Nephron (organoid): ENCODE measurements at regions not wholly inside any gene's neighbourhood (a gene's known extent, or its start where the extent isn't known, plus 50 kb on each side); places are given as distances from the start of the nearest gene placed in this dataset.

Experiments used
- H3K27ac Mint-ChIP-seq, 3 experiments: 2 replicates each; pipeline ENCODE4 v1.8.0; 2020; ENCODE audit warnings: mixed read lengths in 3 of 3, mild to moderate bottlenecking in 2 of 3, moderate library complexity in 1 of 3
- H3K27me3 Mint-ChIP-seq: 2 replicates; pipeline ENCODE4 v1.8.0; 2021; ENCODE audit warnings: low read depth, mild to moderate bottlenecking, moderate library complexity, mixed read lengths
- H3K36me3 Mint-ChIP-seq: 2 replicates; pipeline ENCODE4 v1.8.0; 2020; ENCODE audit warnings: low read depth, mixed read lengths
- H3K4me1 Mint-ChIP-seq: 2 replicates; pipeline ENCODE4 v1.8.0; 2020; ENCODE audit warnings: mixed read lengths
- H3K4me3 Mint-ChIP-seq, 3 experiments: 2 replicates each; pipeline ENCODE4 v1.8.0; 2020; ENCODE audit warnings: mild to moderate bottlenecking in 3 of 3, mixed read lengths in 3 of 3, moderate library complexity in 2 of 3
- H3K9me3 Mint-ChIP-seq: 2 replicates; pipeline ENCODE4 v1.8.0; 2020; ENCODE audit warnings: mixed read lengths
- CTCF ChIP-seq, 3 experiments: fragments of 200-600 bp; sonication (generic); IDR thresholded peaks; one replicate each; pipeline ENCODE4 v1.5.0; 2021; ENCODE audit warnings: antibody characterized with exemption in 3 of 3; ENCODE audit not compliant: unreplicated experiment in 3 of 3

- no peak overlapping the region for H3K4me3 Mint-ChIP-seq
- H3K4me1 Mint-ChIP-seq: no peaks in the 10 kb centered on the region
- no peaks in the 10 kb centered on the region for H3K27me3 Mint-ChIP-seq
- no peak overlapping the region for H3K27ac Mint-ChIP-seq
- no peaks in the 10 kb centered on the region for H3K9me3 Mint-ChIP-seq
- H3K36me3 Mint-ChIP-seq: no peaks in the 10 kb centered on the region
- no peak for TF ChIP-seq CTCF (IDR thresholded peaks at IDR 0.05; ENCODE audit: unreplicated experiment in 3 of 3)
Measured at GRCh38 chr3:180184816-180185215, 148.1 kb upstream of the PEX5L start.

GRCh38 chr3:180185650-180186049 lies 148.9 kb upstream of the PEX5L start:
- no peak overlapping the region for H3K27ac Mint-ChIP-seq
- no peaks in the 10 kb centered on the region for H3K9me3 Mint-ChIP-seq
- no peak overlapping the region for H3K4me3 Mint-ChIP-seq
- no peaks in the 10 kb centered on the region for H3K27me3 Mint-ChIP-seq
- no peak for TF ChIP-seq CTCF (IDR thresholded peaks at IDR 0.05; ENCODE audit: unreplicated experiment in 3 of 3)
- H3K36me3 Mint-ChIP-seq: no peaks in the 10 kb centered on the region
- H3K4me1 Mint-ChIP-seq: no peaks in the 10 kb centered on the region

- no peaks in the 10 kb centered on the region for H3K36me3 Mint-ChIP-seq
- H3K9me3 Mint-ChIP-seq: no peaks in the 10 kb centered on the region
- H3K4me3 Mint-ChIP-seq: no peak overlapping the region
- no peaks in the 10 kb centered on the region for H3K27me3 Mint-ChIP-seq
- H3K4me1 Mint-ChIP-seq: no peaks in the 10 kb centered on the region
- no peak overlapping the region for H3K27ac Mint-ChIP-seq
- no peak for TF ChIP-seq CTCF (IDR thresholded peaks at IDR 0.05; ENCODE audit: unreplicated experiment in 3 of 3)
Measured at GRCh38 chr3:180188512-180189309, 152.0 kb upstream of the PEX5L start.

DNA sequence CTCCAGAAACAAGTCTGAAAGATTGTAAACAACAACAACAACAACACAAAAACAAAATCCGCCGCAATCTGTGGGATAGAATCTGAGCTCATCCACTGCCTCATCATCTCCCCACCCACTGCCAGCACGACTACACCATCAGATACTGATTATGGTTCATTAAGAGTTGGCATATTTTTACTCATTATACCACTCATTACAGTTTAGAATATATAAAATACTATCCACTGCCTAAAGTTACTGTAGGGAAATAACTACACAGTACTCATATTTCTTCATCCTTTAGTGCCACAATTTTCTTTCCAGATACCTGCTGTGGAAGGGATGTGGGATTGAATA lies 152.5 kb upstream of the PEX5L start:
- Mint-ChIP-seq H3K36me3 (no peaks in the 10 kb centered on the region), H3K27ac (no peak overlapping the region), H3K27me3 (no peaks in the 10 kb centered on the region), H3K4me1 (no peaks in the 10 kb centered on the region), H3K9me3 (no peaks in the 10 kb centered on the region), H3K4me3 (no peak overlapping the region)
- no peak for TF ChIP-seq CTCF (IDR thresholded peaks at IDR 0.05; ENCODE audit: unreplicated experiment in 3 of 3)

GRCh38 chr3:180196658-180197057 lies 159.9 kb upstream of the PEX5L start:
- TF ChIP-seq CTCF (IDR thresholded peaks at IDR 0.05; ENCODE audit: unreplicated experiment in 3 of 3): no peak
- H3K9me3 Mint-ChIP-seq: no peaks in the 10 kb centered on the region
- peaks cover 10% of the 10 kb centered on the region for H3K4me1 Mint-ChIP-seq
- no peak overlapping the region for H3K27ac Mint-ChIP-seq
- H3K4me3 Mint-ChIP-seq: no peak overlapping the region
- H3K36me3 Mint-ChIP-seq: no peaks in the 10 kb centered on the region
- no peaks in the 10 kb centered on the region for H3K27me3 Mint-ChIP-seq

- peaks cover 10% of the 10 kb centered on the region for H3K4me1 Mint-ChIP-seq
- no peaks in the 10 kb centered on the region for H3K27me3 Mint-ChIP-seq
- no peaks in the 10 kb centered on the region for H3K36me3 Mint-ChIP-seq
- no peak for TF ChIP-seq CTCF (IDR thresholded peaks at IDR 0.05; ENCODE audit: unreplicated experiment in 3 of 3)
- H3K9me3 Mint-ChIP-seq: no peaks in the 10 kb centered on the region
- H3K27ac Mint-ChIP-seq: no peak overlapping the region
- H3K4me3 Mint-ChIP-seq: no peak overlapping the region
Measured at GRCh38 chr3:180199417-180199995, 162.8 kb upstream of the PEX5L start.
